GM20431 (cell line): ENCODE measurements at regions not wholly inside any gene's neighbourhood (a gene's known extent, or its start where the extent isn't known, plus 50 kb on each side); places are given as distances from the start of the nearest gene placed in this dataset.
"Not testable (repeated sequence)": the region's sequence is repeated elsewhere in the genome, so short reads cannot be mapped to it uniquely, and the experiment has no call there.

Experiments used
- in situ Hi-C: fragments of 300-500 bp; cut with MseI, MboI; formaldehyde crosslinking; loops from one replicate; pipeline ENCODE4 v1.15.0; 2020; ENCODE audit warnings: low sequenced_read_pairs; ENCODE audit not compliant: unreplicated experiment

- in situ Hi-C loops: no loop called here
These were observed 390.6 kb upstream of the CCNH start for GRCh38 chr5:87803352-87803751.

GRCh38 chr5:87791869-87792268 lies 379.1 kb upstream of the CCNH start:
- in situ Hi-C loops: no loop called here

GRCh38 chr5:87788416-87788815 lies 375.7 kb upstream of the CCNH start:
- in situ Hi-C loops: loop anchor here (10.0 kb wide), 1 partner anchor 906 kb away; no protein-coding TSS in a partner anchor

GRCh38 chr5:87787625-87788256 lies 375.0 kb upstream of the CCNH start:
- in situ Hi-C loops: loop anchor here (10.0 kb wide), 1 partner anchor 907 kb away; no protein-coding TSS in a partner anchor

GRCh38 chr5:87787086-87787485 lies 374.4 kb upstream of the CCNH start:
- in situ Hi-C loops: loop anchor here (10.0 kb wide), 1 partner anchor 908 kb away; no protein-coding TSS in a partner anchor

GRCh38 chr5:87786471-87786870 lies 373.7 kb upstream of the CCNH start:
- in situ Hi-C loops: loop anchor here (10.0 kb wide), 1 partner anchor 908 kb away; no protein-coding TSS in a partner anchor

GRCh38 chr5:87785554-87786335 lies 373.0 kb upstream of the CCNH start:
- in situ Hi-C loops: loop anchor here (10.0 kb wide), 1 partner anchor 909 kb away; no protein-coding TSS in a partner anchor

- in situ Hi-C loops: loop anchor here (10.0 kb wide), 1 partner anchor 910 kb away; no protein-coding TSS in a partner anchor
These were observed 372.3 kb upstream of the CCNH start for GRCh38 chr5:87784879-87785495.

- in situ Hi-C loops: loop anchor here (10.0 kb wide), 1 partner anchor 910 kb away; no protein-coding TSS in a partner anchor
These were observed 371.6 kb upstream of the CCNH start for GRCh38 chr5:87784311-87784710.

GRCh38 chr5:87782916-87783315 lies 370.2 kb upstream of the CCNH start:
- in situ Hi-C loops: loop anchor here (10.0 kb wide), 1 partner anchor 912 kb away; no protein-coding TSS in a partner anchor

GRCh38 chr5:87781976-87782375 lies 369.2 kb upstream of the CCNH start:
- in situ Hi-C loops: loop anchor here (10.0 kb wide), 1 partner anchor 913 kb away; no protein-coding TSS in a partner anchor

GRCh38 chr5:87780831-87781760 lies 368.4 kb upstream of the CCNH start:
- in situ Hi-C loops: loop anchor here (10.0 kb wide), 1 partner anchor 914 kb away; no protein-coding TSS in a partner anchor

- in situ Hi-C loops: no loop called here
These were observed 366.1 kb upstream of the CCNH start for GRCh38 chr5:87778876-87779275.

- in situ Hi-C loops: no loop called here
These were observed 365.1 kb upstream of the CCNH start for GRCh38 chr5:87777877-87778276.

GRCh38 chr5:87776785-87777184 lies 364.1 kb upstream of the CCNH start:
- in situ Hi-C loops: no loop called here

GRCh38 chr5:87776302-87776701 lies 363.6 kb upstream of the CCNH start:
- in situ Hi-C loops: not testable (repeated sequence)

- in situ Hi-C loops: no loop called here
These were observed 362.5 kb upstream of the CCNH start for GRCh38 chr5:87775228-87775627.

- in situ Hi-C loops: no loop called here
These were observed 362.1 kb upstream of the CCNH start for GRCh38 chr5:87774804-87775203.

GRCh38 chr5:87770601-87771121 lies 357.9 kb upstream of the CCNH start:
- in situ Hi-C loops: no loop called here
